HG03342 (cell line): ENCODE measurements at regions not wholly inside any gene's neighbourhood (a gene's known extent, or its start where the extent isn't known, plus 50 kb on each side); places are given as distances from the start of the nearest gene placed in this dataset.
A peak's percentile ranks its signal among the peaks of the same experiment; 100 is the strongest.

Source experiments
- ATAC-seq: cut with Tn5 transposase; IDR thresholded peaks from one replicate; pipeline ENCODE4 v1.9.1; 2021; ENCODE audit warnings: mild to moderate bottlenecking, moderate library complexity; ENCODE audit not compliant: unreplicated experiment

DNA sequence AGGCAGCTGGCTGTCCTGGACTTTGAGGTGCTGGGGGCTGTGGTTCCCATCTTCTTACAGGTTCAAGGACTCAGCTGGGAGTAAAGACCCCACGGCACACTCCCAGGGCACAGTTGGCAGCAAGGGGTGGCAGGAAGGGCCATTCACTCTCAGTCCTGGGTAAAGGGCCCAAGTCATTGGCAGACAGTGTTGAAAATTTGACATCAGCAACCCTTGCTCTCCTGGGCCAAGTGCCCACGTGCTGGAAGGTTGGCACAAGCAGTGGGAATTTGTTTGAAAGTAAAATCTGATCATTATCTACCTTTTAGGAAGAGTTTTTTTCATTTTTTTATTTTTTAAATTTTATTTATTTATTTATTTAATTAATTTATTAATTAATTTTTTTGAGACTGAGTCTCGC, 241.6 kb upstream of the MKI67 start:
- ATAC-seq, result no peak

DNA sequence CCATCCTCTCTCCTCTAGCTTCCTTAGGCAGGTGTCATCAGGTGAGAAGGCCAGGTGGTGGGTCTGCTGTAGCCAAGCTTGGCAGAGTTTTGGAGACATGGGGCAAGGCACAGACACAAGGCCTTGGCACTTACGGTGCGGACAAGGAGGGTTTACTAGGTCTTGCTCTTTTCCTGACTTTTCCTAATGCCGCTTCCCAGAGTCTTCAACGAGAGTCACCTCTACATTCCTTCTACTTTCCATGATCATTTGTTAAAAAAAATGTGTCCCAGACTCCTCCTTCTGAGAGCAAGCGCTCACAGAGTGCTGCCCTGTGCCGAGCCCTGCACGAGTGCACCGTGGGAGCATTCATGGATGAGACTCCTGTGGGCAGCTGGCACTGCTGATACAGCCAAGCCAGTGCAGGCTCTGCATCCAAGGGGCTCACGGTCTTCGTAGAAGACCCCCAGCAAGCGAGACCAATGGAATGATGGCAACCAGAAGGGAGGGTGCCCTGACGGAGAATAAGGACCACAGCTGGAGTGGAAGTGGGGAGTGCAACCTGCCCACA, 243.0 kb upstream of the MKI67 start:
- ATAC-seq, result no peak

DNA sequence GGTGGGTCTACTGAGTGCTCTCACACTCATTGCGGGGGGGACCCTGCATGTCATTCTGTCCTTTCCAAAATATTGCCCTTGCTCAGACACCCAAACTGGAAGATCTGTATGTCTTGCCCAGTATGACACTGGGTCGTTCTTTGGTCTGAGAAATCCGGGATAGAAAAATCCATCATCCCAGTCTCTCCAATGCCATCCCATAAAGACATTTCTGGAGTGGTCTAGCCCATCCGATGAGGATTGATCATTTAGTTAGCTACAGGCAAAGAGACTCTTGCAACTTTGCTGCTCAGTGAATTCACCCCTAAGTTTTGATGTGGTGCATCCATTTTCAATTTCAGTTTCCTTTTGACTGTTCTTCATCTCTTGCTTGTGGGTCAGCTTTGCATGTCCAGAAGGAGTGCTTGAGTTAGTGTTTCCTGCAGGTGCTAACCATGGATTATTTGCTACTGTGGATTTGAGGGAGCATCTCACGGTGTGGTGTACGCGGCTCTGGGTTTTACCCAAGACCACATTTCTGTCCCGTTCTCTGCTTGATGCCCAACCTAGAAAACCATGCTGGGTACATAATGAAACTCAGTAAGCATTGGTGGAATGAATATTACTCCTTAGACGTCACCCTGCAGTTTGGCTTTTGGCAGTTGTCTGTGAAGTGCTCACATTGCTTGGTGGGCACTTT, 247.0 kb upstream of the MKI67 start:
- ATAC-seq, result peak; percentile 90

DNA sequence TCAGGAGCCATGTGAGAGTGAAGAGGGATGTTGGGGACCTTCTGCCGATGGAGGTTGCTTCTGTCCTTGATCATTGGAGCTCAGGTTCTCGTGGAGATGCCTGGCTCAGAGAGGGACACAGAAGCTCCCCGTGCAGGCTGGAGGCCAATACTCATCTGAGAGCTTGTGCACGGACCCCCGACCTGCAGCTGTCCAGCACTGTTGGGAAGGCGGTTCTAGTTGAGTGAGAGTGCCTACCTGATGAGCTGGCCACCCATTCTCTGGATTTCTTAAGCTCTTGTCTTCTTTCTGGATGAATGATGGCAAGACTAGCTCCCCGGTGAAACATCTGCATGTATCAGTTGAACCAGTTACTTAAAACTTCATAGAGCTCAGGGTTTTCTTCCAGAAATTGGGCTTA, 247.6 kb upstream of the MKI67 start:
- ATAC-seq, result no peak

DNA sequence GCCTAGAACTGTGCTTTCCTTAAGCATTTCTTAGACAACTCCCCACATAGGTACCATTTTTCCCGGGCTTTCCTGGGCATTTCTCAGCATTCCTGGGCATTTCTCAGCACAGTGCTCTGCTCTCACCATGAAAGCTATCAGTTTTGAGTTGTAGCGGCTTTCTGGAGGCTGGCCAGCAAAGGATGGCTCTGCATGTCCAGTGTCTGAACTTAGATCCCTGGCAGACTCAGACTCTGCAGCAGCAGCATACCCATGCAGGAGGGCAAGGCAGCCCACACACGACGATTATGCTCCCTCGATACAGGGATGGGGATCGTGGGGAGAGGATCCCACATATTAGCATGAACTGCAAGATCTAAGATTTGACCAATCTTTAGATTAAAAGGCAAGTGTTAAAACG, 248.9 kb upstream of the MKI67 start:
- no peak for ATAC-seq

DNA sequence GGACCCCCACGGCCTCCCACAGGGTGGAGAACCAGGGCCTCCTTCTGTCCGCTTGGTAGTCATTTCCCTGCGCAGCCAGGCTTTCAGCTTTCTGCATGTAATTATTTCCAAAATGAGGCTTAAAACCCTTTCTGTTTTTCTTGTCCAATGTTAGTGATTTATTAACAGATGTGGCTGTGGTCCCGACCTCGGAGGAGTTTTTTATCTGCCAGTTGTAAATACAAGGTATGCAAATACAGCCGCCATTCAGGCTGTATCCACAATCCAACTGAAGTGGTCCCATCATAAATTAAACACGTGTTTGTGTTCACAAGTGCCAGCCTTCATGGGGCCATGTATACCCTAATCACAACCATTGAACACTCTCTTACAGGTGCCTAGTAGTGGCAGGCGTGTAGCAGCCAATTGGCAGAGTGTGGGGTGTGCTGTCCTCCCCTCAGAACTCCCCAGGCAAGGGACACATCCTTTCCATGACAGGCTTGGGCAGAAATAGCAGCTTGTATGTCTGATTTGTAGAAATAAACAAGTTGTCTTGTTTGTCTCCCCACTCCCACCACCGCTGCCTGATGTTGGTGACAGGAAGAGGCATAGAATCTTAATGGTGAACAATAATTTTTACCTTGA, 251.3 kb upstream of the MKI67 start:
- no peak for ATAC-seq

DNA sequence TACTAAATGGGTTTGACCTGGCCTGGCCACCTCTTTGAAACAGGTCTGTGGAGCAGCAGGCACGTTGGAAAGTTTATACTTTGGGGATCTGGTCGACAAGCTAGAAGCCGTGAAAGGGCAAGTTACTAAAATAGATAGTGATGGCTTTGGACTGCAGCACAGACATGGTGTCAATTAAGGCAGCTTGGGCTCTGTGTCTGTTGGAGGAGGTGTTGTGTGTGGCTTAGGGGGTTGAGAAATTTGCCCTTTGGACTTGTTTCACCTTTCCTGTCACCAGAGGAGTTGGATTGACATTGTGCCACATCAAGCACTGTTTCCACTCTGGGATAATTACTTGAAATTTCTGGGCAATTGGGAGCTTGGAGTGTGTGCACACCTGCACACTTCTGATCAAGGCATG, 251.8 kb upstream of the MKI67 start:
- ATAC-seq, result no peak

DNA sequence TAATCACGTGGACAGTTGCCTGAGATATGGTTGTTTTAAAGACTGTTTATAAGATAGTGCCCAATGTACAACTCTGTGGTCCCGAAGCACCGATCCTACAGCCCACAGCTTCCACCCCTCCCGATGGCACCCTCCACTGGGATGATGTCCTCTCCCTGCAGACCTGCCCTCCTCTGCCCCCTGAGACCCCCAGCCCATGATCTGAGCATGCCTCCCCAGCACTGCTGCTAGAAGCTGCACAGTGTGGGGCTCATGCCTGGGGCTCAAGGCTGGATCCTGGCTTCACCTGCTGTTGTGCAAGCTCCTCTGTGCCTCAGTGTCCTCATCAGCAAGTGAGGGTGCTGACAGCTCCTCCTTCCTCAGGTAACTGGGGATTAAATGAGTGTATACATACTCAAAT, 254.7 kb upstream of the MKI67 start:
- no peak for ATAC-seq

DNA sequence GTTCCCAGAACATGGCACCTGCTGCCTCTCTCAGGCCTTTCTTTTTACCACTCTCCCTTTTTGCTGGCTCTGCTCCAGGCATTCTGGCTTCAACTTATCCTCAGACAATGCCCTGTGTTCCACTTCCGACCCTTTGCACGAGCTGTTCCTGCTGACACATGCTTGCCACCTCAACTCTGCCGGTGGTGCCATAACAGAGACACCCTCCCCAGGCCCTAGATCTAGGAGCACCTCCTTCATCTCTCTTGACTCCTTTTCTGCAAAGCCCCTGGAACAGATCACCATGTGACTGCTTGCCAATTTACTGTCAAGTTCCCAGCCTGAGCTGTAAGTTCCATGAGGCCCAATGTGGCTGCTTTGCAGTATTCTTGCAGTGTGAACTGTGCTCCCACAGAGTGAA, 256.0 kb upstream of the MKI67 start:
- no peak for ATAC-seq

DNA sequence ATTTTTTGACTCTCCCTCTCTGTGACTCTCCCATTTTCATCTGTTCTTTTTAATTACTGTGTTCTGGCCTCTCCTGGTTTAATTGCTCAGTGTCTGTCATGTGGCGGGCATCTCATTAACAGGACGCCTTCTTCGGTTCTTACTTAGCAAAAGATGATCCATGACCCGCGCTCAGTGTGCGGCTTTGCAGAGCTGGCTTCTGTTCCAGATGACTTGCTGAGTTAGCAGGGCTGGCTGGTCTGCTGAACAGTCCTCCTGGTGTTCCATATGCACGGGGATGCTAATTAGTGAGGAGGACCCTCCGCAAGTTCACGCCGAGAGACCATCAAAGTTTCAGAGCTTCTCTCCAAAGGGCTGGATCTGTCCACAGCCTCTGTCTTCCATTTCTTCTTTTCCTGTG, 258.6 kb upstream of the MKI67 start:
- no peak for ATAC-seq

DNA sequence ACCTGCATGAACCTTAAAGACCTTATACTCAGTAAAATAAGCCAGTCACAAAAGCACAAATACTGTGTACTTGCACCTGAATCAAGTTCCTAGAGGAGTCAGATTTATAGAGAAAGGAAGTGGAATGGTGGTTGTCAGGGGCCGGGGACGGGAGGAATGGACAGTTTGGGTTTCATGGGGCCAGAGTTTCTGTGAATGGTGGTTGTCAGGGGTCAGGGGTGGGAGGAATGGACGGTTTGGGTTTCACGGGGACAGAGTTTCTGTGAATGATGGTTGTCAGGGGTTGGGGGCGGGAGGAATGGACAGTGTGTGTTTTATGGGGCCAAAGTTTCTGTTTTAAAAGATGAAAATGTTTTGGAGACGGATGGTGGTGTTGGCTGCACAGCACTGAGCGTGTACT, 260.0 kb upstream of the MKI67 start:
- ATAC-seq, result no peak

DNA sequence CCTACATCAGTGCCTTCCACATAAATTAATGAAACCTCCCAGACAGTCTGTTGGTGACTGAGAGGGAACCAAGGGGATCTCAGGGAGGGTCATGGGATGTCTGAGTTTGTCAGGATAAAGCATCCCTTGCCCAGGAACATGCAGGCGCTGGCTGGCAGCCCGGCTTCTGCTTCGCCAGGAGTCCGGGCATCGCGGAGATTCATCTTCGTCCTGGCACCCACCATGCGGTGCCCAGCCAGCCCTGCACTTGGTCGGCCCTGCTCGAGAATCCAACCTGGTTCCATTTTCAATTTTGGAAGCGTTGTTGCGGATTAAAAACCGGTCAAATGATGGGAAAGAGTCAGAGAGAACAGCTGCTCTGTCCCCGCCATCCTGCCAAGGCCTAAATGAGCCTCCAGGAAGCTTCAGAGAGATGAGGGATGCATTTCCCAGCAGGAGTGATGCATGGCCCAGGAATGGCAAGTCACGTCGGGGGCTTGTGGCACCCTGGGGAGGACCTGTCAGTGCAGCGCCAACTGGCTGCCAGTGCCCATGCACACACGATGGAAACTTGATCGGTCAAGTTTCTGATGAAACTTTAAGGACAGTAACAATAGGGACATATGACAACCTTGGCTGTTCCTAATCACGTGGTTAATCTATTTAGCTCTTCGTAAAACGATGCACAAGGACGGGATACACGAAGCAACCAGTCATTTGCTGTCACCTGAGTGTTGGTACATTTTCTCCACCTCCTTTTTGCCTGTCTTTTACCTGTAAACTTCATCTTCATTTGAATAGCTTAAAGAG, 260.8 kb upstream of the MKI67 start:
- ATAC-seq, result no peak

DNA sequence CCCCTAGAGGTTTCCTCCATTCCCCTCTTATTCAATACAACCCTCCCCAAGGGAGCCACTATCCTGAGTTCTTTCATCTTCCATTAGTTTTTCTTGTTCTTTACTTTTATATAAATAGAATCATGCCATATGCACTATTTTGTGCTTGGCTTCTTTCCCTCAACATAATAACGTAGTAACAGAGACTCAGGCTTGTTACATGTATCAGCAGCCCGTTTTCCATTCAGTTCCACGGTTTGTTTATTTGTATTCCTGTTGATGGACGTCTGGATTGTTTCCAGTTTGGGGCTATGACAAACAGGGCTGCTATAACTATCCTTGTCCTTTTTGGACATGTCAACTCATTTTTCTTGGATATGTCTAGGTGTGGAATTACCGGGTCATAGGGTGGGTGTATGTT, 264.4 kb upstream of the MKI67 start:
- ATAC-seq, result no peak

DNA sequence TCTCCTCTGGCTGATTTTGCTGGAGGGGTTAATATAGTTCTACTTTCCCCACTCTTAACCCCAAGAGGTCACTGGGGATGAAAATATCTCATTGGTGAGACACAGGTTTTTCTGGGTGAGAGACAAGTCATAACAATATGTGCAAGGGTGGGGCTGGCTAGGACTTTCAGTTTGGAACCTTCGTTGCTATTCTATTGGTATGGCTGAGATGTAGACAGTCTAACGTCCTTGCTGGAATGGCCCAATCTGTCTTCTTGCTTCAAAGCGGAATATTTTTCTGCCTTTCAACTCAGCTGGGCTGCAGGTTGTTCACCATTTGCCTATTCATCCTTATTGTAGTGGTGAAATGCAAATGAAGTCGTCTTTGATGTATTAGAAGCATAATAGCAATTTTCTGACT, 267.3 kb upstream of the MKI67 start:
- no peak for ATAC-seq

DNA sequence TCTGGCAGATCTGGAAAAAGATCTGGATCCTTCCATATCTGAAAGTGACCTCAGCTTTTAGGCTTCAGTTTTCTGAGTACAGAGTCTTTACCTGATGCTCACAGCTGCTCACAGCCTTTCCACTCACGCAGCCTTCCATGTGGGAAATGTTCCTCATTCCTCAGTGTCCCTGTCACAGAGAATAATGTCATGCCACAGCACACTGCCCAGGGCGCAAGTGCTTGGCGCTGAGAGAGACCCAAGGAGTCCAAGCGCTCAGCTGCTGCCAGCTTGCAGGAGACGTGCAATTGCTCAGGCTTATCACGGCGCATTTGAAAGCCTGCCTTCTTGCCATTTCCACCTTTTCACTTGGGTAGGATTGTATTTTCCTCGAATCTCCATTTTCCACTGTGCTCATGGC, 271.9 kb upstream of the MKI67 start:
- no peak for ATAC-seq

DNA sequence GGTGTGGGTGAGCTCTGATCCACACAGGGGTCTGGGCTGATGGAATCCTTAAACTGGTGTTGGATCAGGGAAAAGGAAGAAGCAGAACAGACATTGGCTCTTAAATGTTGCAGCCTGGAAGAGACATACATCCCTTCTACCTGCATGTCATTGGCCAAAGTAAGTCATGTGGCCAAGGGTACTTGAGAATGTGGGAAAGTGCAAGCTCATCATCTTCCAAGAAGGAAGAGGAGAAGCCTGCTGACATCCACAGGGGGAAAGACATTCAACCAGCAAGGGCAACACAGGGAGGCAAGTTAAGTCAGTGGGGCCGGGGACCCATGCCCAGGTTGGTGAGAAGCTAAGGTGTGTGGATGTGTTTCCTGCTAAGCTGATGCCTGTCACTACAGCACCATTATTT, 272.8 kb upstream of the MKI67 start:
- ATAC-seq, result no peak

DNA sequence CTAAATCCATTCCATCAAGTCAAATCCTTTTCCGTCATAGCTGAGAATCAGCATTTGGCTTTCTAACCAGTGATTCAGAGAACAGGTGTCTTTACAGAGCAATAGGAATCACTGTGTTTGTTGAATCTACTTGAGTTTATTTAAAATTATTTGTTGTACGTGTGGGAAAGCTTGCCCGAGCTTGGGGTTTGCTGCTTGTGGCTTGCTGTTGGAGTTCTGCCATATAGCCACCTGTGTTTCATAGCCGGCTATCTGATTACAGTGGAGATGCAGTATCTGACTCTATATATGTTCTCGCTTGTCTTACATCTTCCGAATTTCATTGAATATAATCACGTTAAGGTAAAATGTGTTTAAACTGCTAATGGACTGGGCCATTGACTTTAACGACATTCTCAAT, 274.3 kb upstream of the MKI67 start:
- no peak for ATAC-seq

DNA sequence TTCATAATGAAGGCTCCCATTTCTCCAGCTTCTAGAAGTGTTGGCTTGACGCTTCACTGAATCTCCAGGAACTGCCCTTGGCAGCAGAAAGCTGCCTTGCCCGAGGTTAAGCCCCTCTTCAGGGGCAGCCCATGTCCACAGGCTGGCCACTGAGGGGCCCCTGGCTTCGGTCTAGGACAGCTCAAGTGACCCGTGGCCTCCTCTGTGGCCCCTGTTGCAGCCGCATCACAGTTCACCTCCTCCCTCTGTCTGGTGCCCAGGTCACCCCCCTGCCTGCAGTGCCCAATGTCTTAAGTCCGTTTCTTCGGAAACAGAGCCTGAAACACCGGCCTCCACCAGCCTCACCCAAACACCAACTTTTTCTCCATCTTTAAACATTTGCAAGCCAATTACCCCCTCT, 279.2 kb upstream of the MKI67 start:
- ATAC-seq, result no peak

DNA sequence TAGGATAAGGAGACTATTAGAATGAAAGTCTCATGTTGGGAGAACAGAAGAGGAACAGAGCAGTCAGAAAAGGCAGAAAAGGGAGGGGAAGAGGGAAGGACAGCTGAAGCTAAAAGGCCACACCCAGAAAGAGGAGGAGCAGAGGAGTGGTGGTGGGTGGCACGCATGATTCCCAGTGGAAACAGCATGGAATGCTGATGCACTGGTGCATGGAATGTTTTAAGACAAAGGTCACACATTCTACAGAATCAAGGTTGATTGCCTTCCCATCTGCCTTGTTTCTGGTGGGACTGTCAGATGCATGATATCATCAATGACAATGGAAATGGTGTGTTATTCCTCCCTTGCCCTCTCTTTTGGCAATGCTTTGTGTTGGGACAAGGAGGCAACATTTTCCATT, 285.4 kb upstream of the MKI67 start:
- ATAC-seq, result no peak

DNA sequence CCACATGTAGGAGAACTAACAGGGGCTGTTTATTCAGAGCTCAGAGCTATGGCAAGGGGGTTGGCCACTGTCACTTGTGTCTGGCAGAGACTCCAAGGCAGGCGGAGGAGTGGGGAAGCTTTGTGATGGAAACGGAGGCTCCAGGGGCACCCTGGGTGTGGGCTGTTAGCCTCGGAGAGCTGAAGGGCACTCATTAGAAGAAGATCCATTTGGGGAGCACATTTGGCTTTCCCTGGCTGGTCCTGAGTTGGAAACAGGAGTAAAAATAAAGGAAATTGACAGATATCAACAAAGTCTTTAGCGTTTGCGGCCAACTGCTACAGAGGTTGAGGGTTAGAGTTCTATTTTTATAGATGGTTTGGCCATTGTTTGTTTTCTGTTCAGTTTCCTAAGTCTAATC, 288.3 kb upstream of the MKI67 start:
- no peak for ATAC-seq

DNA sequence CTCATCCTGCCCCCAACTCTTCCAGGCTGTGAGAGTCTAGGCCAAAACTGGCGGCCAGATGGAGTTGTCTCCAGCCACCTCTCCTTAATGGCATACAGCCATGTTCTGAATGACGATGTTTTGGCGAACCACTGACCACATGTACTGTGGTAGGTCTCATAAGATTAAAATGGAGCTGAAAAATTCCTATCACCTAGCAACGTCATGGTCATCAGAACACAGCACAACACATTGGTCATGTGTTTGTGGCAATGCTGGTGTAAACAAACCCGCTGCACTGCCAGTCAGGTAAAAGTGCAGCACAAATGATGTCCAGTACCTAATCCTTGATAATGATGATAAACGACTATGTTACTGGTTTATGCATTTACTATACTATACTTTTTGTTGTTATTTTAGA, 290.0 kb upstream of the MKI67 start:
- ATAC-seq, result no peak

DNA sequence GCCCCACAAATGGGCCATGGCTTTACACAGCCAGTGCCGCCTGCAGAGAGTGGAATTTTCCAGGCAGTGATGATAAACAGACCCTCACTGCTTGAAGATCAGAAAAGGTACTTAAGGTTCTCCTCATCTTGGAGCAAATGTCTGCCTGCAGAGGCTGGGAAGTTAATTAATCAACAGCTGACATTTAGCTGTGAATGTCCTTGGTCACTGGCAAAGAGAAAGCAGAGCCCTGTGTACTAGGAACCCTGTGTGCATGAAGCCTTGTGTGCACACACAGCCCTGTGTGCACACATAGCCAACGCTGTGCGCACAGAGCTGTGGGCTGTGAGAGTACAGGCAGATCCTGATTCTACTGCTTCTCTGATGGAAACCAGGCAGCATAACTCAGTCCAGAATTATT, 291.6 kb upstream of the MKI67 start:
- ATAC-seq, result no peak
